ENCODE measurements at regions not wholly inside any gene's neighbourhood (a gene's known extent, or its start where the extent isn't known, plus 50 kb on each side); places are given as distances from the start of the nearest gene placed in this dataset.

GRCh38 chr9:22257026-22257816 is 189.4 kb upstream of the DMRTA1 start:
- no peak overlapping the region for H3K4me3 ChIP-seq (ENCODE audit: low read depth, low read length)
- no peak for TF ChIP-seq CTCF (IDR thresholded peaks at IDR 0.05; ENCODE audit: borderline replicate concordance, insufficient read depth, low read depth, low read length)

DNA sequence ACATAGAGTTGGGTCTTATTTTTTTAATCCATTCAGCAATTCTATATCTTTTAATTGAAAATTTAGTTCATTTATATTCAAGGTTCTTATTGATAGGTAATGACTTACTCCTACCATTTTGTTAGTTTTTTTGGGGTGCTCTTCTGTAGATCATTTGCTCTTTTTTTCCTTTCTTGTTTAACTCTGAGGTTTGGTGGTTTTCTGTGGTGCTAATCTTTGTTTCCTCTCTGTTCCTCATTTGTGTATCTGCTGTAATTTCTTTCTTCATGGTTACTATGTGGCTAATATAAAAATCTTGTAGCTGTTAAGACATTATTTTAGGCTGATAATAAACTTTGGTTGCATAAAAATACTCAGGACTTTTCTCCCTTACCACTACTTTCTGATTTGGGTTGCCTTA is 181.6 kb upstream of the DMRTA1 start:
- TF ChIP-seq CTCF (IDR thresholded peaks at IDR 0.05; ENCODE audit: borderline replicate concordance, insufficient read depth, low read depth, low read length): no peak
- no peak overlapping the region for H3K4me3 ChIP-seq (ENCODE audit: low read depth, low read length)

DNA sequence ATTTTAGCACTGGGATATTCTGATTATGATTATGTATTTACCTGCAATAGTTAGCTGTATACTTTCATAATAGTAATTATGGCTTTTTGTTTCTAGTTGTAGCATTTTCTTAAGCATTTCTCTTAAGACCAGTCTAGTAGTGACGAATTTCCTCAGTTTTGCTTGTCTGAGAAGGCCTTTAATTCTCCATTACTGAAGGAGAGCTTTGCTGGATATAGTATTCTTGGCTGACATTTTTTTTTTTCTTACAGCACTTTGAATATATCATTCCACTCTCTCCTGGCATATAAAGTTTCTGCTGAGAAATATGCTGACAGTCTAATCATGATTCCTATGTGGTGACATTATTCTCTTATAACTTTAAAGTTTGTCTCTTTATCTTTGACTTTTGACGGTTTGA is 181.1 kb upstream of the DMRTA1 start:
- TF ChIP-seq CTCF (IDR thresholded peaks at IDR 0.05; ENCODE audit: borderline replicate concordance, insufficient read depth, low read depth, low read length): no peak
- H3K4me3 ChIP-seq (ENCODE audit: low read depth, low read length): no peak overlapping the region

DNA sequence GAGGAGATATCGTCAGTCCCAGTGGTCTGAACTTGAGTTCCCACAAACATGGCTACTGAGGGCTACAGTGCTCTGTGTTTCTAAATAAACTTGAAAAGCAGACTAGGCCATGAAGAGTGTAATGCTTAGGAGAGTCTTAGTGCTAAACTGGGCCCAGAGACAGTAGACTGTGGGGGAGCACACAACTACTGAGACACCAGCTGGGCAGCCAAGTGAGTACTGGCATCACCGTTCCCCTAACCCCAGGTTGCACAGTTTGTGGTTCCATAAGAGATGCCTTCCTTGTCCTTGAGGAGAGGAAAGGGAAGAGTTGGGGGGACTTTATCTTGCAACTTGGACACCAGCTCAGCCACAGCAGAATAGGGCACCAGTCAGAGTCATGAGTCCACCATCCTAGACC is 172.1 kb upstream of the DMRTA1 start:
- no peak overlapping the region for H3K4me3 ChIP-seq (ENCODE audit: low read depth, low read length)
- no peak for TF ChIP-seq CTCF (IDR thresholded peaks at IDR 0.05; ENCODE audit: borderline replicate concordance, insufficient read depth, low read depth, low read length)

DNA sequence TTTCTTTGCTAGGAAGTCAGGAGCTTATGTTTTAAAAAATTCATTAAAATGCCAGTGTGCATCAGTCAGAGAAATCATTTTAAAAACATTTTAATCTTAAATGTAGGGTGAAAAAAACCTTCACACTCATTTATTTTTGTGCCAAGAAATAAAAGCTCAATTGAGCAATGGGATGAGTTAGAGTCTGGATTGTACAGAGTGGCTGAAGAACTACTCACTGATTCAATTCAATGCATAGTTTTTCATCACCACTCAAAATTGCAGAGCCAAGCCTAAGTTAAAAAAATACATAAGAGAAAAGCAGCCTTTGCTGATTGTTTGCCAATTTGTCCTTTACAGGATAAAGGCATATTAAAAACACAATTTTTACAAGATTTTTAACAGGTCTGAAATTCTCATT is 168.2 kb upstream of the DMRTA1 start:
- TF ChIP-seq CTCF (IDR thresholded peaks at IDR 0.05; ENCODE audit: borderline replicate concordance, insufficient read depth, low read depth, low read length): no peak
- H3K4me3 ChIP-seq (ENCODE audit: low read depth, low read length): no peak overlapping the region

DNA sequence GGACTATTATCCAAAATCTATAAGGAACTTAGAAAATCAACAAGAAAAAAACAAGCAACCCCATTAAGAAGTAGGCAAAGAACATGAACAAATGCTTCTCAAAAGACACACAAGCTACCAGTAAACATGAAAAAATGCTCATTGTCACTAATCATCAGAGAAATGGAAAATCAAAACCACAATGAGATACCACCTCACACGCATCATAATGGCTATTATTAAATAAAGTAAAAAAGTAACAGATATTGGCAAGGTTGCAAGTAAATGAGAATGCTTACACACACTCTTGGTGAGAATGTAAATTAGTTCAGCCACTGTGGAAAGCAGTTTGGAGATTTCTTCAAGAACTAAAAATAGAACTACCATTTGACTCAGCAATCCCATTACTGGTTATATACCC is 167.0 kb upstream of the DMRTA1 start:
- no peak for TF ChIP-seq CTCF (IDR thresholded peaks at IDR 0.05; ENCODE audit: borderline replicate concordance, insufficient read depth, low read depth, low read length)

GRCh38 chr9:22285066-22285465 is 161.6 kb upstream of the DMRTA1 start:
- no peak for TF ChIP-seq CTCF (IDR thresholded peaks at IDR 0.05; ENCODE audit: borderline replicate concordance, insufficient read depth, low read depth, low read length)
- H3K4me3 ChIP-seq (ENCODE audit: low read depth, low read length): no peak overlapping the region

More for the DNA sequence above, 167.0 kb upstream of the DMRTA1 start:
- no peak overlapping the region for H3K4me3 ChIP-seq (ENCODE audit: low read depth, low read length)
